Neural cell (in vitro differentiated cells): ENCODE measurements at regions not wholly inside any gene's neighbourhood (a gene's known extent, or its start where the extent isn't known, plus 50 kb on each side); places are given as distances from the start of the nearest gene placed in this dataset.

Source experiments
- EZH2 ChIP-seq: fragments of 200-600, 300-800 bp; shearing (Covaris generic), sonication (generic); IDR thresholded peaks from 2 replicates; pipeline ENCODE4 v1.6.1; 2014; ENCODE audit warnings: antibody characterized with exemption, low read length, borderline replicate concordance, mild to moderate bottlenecking; ENCODE audit not compliant: insufficient read depth, poor library complexity, severe bottlenecking
- MXI1 ChIP-seq: fragments of 450-650 bp; conservative IDR thresholded peaks from 2 replicates; pipeline ENCODE4 v1.6.1; 2014; ENCODE audit warnings: antibody characterized with exemption, mild to moderate bottlenecking; ENCODE audit not compliant: poor library complexity, severe bottlenecking
- TAF1 ChIP-seq: IDR thresholded peaks from 2 replicates; pipeline ENCODE4 v1.6.1; 2012; ENCODE audit warnings: low read depth
- TF ChIP-seq, protein P1 (sequence below): fragments of 450-650 bp; IDR thresholded peaks from 2 replicates; pipeline ENCODE4 v1.5.1; 2014; ENCODE audit warnings: antibody characterized with exemption, mild to moderate bottlenecking, moderate library complexity; ENCODE audit not compliant: poor library complexity, severe bottlenecking
- TF ChIP-seq, protein P2 (sequence below): IDR thresholded peaks from 2 replicates; pipeline ENCODE4 v1.6.1; 2012; ENCODE audit warnings: borderline replicate concordance

GRCh38 chr9:110142253-110142652 is 65.7 kb downstream of the C9orf152 start:
- TF ChIP-seq, protein P1, sequence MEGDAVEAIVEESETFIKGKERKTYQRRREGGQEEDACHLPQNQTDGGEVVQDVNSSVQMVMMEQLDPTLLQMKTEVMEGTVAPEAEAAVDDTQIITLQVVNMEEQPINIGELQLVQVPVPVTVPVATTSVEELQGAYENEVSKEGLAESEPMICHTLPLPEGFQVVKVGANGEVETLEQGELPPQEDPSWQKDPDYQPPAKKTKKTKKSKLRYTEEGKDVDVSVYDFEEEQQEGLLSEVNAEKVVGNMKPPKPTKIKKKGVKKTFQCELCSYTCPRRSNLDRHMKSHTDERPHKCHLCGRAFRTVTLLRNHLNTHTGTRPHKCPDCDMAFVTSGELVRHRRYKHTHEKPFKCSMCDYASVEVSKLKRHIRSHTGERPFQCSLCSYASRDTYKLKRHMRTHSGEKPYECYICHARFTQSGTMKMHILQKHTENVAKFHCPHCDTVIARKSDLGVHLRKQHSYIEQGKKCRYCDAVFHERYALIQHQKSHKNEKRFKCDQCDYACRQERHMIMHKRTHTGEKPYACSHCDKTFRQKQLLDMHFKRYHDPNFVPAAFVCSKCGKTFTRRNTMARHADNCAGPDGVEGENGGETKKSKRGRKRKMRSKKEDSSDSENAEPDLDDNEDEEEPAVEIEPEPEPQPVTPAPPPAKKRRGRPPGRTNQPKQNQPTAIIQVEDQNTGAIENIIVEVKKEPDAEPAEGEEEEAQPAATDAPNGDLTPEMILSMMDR, result no peak
- TF ChIP-seq TAF1 (no peak), MXI1 (no peak), EZH2 (no peak)
- TF ChIP-seq, protein P2, sequence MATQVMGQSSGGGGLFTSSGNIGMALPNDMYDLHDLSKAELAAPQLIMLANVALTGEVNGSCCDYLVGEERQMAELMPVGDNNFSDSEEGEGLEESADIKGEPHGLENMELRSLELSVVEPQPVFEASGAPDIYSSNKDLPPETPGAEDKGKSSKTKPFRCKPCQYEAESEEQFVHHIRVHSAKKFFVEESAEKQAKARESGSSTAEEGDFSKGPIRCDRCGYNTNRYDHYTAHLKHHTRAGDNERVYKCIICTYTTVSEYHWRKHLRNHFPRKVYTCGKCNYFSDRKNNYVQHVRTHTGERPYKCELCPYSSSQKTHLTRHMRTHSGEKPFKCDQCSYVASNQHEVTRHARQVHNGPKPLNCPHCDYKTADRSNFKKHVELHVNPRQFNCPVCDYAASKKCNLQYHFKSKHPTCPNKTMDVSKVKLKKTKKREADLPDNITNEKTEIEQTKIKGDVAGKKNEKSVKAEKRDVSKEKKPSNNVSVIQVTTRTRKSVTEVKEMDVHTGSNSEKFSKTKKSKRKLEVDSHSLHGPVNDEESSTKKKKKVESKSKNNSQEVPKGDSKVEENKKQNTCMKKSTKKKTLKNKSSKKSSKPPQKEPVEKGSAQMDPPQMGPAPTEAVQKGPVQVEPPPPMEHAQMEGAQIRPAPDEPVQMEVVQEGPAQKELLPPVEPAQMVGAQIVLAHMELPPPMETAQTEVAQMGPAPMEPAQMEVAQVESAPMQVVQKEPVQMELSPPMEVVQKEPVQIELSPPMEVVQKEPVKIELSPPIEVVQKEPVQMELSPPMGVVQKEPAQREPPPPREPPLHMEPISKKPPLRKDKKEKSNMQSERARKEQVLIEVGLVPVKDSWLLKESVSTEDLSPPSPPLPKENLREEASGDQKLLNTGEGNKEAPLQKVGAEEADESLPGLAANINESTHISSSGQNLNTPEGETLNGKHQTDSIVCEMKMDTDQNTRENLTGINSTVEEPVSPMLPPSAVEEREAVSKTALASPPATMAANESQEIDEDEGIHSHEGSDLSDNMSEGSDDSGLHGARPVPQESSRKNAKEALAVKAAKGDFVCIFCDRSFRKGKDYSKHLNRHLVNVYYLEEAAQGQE, result no peak
